RPMI8226 (cell line): ENCODE measurements at regions not wholly inside any gene's neighbourhood (a gene's known extent, or its start where the extent isn't known, plus 50 kb on each side); places are given as distances from the start of the nearest gene placed in this dataset.
"Not testable (repeated sequence)": the region's sequence is repeated elsewhere in the genome, so short reads cannot be mapped to it uniquely, and the experiment has no call there.

Source experiments
- DNase-seq: peaks from one replicate; pipeline ENCODE4 v3.0.0-alpha.2; 2015

- not testable (repeated sequence) for DNase-seq
Measured at GRCh38 chr5:98237794-98238193, 535.7 kb upstream of the RGMB start.

- no peak for DNase-seq
Measured at GRCh38 chr5:98243972-98244371, 529.5 kb upstream of the RGMB start.

- DNase-seq = no peak
Measured at GRCh38 chr5:98248949-98249348, 524.5 kb upstream of the RGMB start.

DNA sequence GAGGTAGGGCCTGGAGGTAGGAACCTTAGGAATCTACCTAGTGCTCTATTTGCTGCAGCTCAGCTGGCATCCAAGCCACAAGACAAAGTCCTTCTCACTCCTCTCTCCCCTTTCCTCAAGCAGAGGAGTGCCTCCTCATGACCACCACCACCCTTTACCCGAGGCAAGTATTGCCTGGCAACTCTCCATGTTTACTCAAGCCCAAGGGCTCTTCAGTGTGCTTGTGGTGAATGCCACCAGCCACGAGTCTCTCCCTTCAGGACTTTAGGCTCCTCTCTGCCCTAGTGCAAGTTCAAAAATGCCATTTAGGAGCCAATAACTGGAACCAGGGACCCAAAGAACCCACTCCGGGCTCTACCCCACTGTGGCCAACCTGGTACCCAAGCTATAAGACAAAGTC lies 514.5 kb upstream of the RGMB start:
- no peak for DNase-seq

DNA sequence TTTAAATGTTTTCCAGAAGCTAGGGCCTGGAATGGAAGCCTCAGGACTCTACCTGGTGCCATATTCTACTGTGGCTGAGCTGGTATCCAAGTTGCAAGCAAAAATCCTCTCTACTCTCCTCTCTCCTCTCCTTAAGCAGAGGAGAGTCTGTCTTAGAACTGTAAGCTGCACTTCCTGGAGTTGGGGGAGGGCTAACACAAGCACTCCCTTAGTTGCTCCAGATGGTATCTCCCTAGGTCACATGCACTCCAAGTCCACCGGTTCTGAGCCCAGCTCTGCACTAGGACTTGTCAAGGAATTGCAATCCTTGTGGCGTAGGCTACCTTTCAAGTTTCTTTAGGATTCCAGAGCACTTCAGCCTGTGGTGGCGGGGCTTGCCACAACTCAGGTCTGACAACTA lies 513.9 kb upstream of the RGMB start:
- DNase-seq = no peak

GRCh38 chr5:98263084-98263483 lies 510.4 kb upstream of the RGMB start:
- DNase-seq = no peak

- DNase-seq = no peak
Measured at GRCh38 chr5:98268162-98268860, 505.2 kb upstream of the RGMB start.

DNA sequence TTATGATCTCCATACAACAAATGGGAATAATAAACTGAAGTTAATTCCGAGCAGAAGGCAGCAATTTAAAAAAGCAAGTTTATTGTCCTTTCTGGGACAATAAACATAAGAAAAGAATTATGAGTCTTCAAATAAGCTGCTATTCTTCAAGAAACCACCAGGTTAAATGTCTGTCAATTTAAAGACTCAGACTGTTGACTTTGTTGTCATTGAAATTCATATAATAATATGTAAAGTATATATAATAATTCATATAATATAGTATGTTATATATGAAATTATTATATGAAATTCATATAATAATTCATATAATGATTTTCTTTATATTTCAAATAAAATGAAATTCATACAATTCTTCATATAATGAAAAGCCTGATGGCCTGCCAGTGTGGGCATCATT lies 497.5 kb upstream of the RGMB start:
- no peak for DNase-seq

GRCh38 chr5:98282521-98282920 lies 490.9 kb upstream of the RGMB start:
- DNase-seq = no peak

GRCh38 chr5:98292496-98292895 lies 481.0 kb upstream of the RGMB start:
- no peak for DNase-seq

GRCh38 chr5:98296426-98296825 lies 477.0 kb upstream of the RGMB start:
- no peak for DNase-seq

GRCh38 chr5:98299435-98299834 lies 474.0 kb upstream of the RGMB start:
- no peak for DNase-seq

- no peak for DNase-seq
Measured at GRCh38 chr5:98301547-98301946, 471.9 kb upstream of the RGMB start.

DNA sequence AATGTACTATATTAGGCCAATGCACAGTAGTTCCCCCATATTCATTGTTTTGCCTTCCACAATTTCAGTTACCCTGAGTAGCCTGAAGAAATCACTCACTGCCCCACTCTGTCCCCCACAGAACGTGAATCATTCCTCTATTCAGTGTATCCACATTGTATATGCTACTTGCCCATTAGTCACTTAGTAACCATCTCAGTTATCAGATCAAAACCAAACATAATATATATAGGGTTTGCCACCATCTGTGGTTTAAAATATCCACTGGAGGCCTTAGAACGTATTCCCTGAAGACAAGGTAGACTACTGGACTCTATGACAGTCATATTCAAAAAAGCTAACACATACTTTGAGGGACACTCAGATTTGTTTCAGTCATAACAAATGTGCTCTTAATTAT lies 465.7 kb upstream of the RGMB start:
- no peak for DNase-seq

- DNase-seq = no peak
Measured at GRCh38 chr5:98308231-98308630, 465.2 kb upstream of the RGMB start.

DNA sequence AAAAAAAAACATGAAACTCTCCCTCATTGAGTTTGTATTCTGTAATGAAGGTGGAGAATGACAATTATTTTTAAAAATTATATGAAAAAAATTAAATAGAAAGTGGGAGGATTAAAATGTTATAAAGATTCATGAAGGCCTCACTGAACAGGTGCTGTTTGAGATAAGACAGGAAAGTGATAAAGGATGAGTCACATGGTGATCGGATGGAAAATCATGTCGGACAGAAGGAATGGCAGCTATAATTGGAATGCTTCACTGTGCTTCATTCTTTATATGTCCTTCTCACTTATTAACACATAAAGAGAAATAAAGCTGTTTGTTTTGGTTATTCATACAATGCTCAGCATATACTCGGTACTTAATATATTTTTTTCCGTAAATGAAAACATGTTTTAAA lies 464.5 kb upstream of the RGMB start:
- DNase-seq = no peak

DNA sequence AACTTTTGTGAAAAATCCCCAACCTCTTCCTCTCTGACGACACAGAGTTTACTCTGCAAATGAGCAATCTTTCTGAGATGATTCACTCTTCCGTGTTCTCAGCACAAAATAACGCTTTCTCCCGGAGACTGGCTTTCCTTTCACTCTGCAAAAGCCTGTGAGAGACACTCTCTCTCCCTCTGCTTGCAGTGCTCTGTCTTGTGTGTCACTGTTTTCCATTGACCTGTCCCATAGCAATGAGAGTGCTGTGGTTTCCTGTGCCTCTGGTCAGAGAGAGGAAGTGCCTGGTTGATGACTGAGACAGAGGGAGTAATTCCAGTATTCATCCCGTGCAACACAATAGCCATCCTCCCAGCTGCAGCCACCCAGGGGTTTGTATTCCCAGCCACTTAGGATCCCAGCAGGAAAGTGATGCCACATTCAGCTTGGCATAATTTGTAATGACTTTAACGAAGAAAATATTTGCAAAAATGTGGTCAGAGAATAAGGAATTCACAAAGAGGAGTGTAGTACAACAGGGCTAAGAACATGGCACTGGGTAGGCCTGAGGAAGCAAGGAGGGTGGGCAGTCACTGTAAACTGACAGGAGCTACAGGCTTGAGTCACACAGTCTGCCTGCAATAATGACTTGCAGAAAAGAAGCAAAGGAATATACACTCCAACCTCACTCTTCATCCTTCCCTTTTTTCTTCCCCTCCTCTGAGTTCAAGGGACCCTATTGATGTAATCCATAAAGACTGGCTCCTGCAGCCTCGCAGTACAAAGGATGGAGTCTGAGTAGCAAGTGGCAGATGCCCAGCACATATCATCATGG lies 463.5 kb upstream of the RGMB start:
- DNase-seq = no peak

GRCh38 chr5:98314292-98314691 lies 459.2 kb upstream of the RGMB start:
- DNase-seq = no peak

GRCh38 chr5:98318386-98318785 lies 455.1 kb upstream of the RGMB start:
- DNase-seq = no peak

DNA sequence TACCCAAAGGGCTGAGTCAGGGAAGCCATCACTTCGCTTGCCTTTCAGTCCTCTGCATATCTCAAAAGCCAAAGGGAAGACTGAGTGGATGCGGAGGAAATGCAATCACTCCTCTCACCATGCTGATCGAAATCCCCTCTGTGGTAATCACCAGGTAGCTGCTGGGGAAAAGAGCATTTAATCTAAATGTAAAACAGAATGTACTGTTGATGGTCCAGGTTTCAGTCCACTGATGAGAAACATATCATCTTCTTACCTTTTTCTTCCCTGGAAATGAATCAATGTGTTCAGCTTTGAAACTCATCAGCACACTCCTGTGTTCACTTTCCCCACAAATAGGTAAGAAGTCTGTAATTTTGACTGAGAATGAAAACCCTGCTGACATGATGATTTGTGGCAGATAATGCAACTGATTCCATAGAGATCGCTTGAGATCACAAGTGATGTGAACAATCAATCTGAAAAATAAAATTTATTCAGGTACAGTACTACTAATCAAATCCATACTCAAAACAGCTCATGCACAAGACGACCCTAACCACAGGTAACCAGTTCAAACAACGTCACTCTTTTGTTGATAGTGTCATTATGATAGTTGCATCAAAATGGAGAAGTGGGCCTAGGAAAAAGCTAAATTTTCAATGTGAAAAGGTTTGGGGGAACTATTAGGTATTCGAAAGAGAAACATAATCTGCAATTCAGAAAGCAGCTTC lies 454.0 kb upstream of the RGMB start:
- DNase-seq = no peak

DNA sequence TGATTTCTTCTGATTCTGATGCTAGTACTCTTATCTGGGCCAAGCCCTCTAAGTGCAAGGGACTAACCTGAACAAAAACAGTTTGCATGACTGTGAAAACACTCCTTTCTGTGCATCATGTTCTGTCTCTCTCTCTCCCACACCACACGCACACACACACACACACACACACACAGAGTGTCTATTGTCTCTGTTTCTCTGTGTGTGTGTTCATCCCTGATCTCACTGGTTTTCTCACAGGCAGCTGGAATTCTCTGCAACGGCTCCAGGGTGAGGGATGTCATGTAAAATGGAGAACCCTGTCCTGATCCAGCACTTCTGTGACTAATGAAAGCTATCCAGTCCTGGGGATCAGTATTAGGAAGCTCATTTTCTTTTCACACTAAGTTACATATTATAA lies 453.1 kb upstream of the RGMB start:
- no peak for DNase-seq

- DNase-seq = no peak
Measured at GRCh38 chr5:98321361-98321760, 452.1 kb upstream of the RGMB start.

- DNase-seq = not testable (repeated sequence)
Measured at GRCh38 chr5:98325187-98325586, 448.3 kb upstream of the RGMB start.

DNA sequence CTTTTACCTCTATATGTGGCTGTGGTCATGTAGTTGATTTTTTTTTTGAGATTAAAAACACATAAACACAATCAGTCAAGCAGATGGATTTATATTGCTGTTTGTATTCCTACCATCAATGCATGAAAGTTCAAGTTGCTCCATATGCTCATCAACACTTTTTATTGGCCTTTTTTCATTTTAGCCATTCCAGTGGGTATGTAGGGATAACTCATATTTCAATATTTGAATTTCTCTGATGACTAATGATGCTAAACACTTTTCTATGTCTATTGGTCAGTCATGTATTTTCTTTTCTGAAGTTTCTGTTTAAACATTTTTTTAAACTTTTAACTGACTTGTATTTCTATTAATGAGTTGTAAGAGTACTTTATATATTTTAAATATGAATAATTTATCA lies 445.4 kb upstream of the RGMB start:
- no peak for DNase-seq
